Common myeloid progenitor, CD34-positive (primary cell): ENCODE measurements at regions not wholly inside any gene's neighbourhood (a gene's known extent, or its start where the extent isn't known, plus 50 kb on each side); places are given as distances from the start of the nearest gene placed in this dataset.

ENCODE experiments used
- CTCF ChIA-PET: fragments of 350-600 bp; sonication (Branson Sonifier 250); formaldehyde crosslinking; loops from one replicate; lab custom pipeline; 2021; ENCODE audit warnings: antibody characterized with exemption; lab: Charles Lee
- POLR2A ChIA-PET: fragments of 350-600 bp; sonication (Branson Sonifier 250); formaldehyde crosslinking; loops from one replicate; lab custom pipeline; 2021; ENCODE audit warnings: antibody characterized with exemption; lab: Charles Lee
- DNase-seq, 3 donors: peaks; one replicate each; pipeline versions ENCODE4 v3.0.0 to v3.0.0-alpha.2; 2013
- H3K27ac ChIP-seq, 2 experiments: 1 replicate in 1 of 2; 2 replicates in 1 of 2; pipeline ENCODE4 v1.7.0; 2013; ENCODE audit warnings: inconsistent platforms in 2 of 2, low read length in 2 of 2, mild to moderate bottlenecking in 2 of 2, low read depth in 1 of 2, moderate library complexity in 1 of 2; ENCODE audit not compliant: severe bottlenecking in 2 of 2, insufficient read depth in 1 of 2, poor library complexity in 1 of 2
- H3K27me3 ChIP-seq, 5 experiments: replicated peaks in 2 of 5; 1 replicate in 3 of 5; 2 replicates in 2 of 5; pipeline versions ENCODE4 v1.6.1 to v1.7.0; 2013; ENCODE audit warnings: low read length in 4 of 5, mild to moderate bottlenecking in 2 of 5, moderate library complexity in 2 of 5, inconsistent platforms in 1 of 5; ENCODE audit not compliant: insufficient read depth in 5 of 5, control insufficient read depth in 4 of 5
- H3K36me3 ChIP-seq, 4 experiments: 1 replicate in 2 of 4; 2 replicates in 2 of 4; pipeline versions ENCODE4 v1.6.1 to v1.7.0; 2013; ENCODE audit warnings: low read length in 3 of 4, control low read depth in 1 of 4, mild to moderate bottlenecking in 1 of 4; ENCODE audit not compliant: control insufficient read depth in 4 of 4, insufficient read depth in 4 of 4
- H3K4me1 ChIP-seq, 4 experiments: 1 replicate in 3 of 4; 2 replicates in 1 of 4; pipeline versions ENCODE4 v1.6.1 to v1.7.1; 2013; ENCODE audit warnings: low read length in 3 of 4, mild to moderate bottlenecking in 3 of 4, control low read depth in 1 of 4, inconsistent platforms in 1 of 4, moderate library complexity in 1 of 4; ENCODE audit not compliant: control insufficient read depth in 4 of 4, insufficient read depth in 4 of 4; ENCODE audit errors: control extremely low read depth in 1 of 4
- H3K4me3 ChIP-seq, 7 experiments: 1 replicate in 4 of 7; 2 replicates in 3 of 7; pipeline versions ENCODE4 v1.5.1 to v1.7.0; 2013; ENCODE audit warnings: mild to moderate bottlenecking in 7 of 7, low read length in 6 of 7, moderate library complexity in 6 of 7, inconsistent platforms in 2 of 7, low read depth in 2 of 7, control low read depth in 1 of 7; ENCODE audit not compliant: insufficient read depth in 4 of 7, control insufficient read depth in 1 of 7; ENCODE audit errors: extremely low read depth in 1 of 7
- H3K9me3 ChIP-seq, 5 experiments: 1 replicate in 4 of 5; 2 replicates in 1 of 5; pipeline versions ENCODE4 v1.6.1 to v1.7.1; 2013; ENCODE audit warnings: low read length in 4 of 5, mild to moderate bottlenecking in 2 of 5, inconsistent platforms in 1 of 5, low read depth in 1 of 5, moderate library complexity in 1 of 5; ENCODE audit not compliant: control insufficient read depth in 4 of 5, insufficient read depth in 2 of 5; ENCODE audit errors: control extremely low read depth in 1 of 5
- WGBS: methylation state at CpG from one replicate; pipeline ENCODE4 v1.1.5; 2013; ENCODE audit not compliant: insufficient coverage; 5-methylcytosine and 5-hydroxymethylcytosine counted together

- Histone ChIP-seq H3K9me3 (no peaks in the 10 kb centered on the region), H3K4me3 (no peak overlapping the region), H3K4me1 (peaks cover 0 to 2% (median 0%) of the 10 kb centered on the region in 4 experiments), H3K36me3 (no peaks in the 10 kb centered on the region), H3K27me3 (no peaks in the 10 kb centered on the region), H3K27ac (no peak overlapping the region)
- DNase-seq: no peak
- 98% methylated on average over 3 of the region's 5 CpGs for WGBS
- ChIA-PET CTCF (no interaction called here), POLR2A (no interaction called here)
Observed at GRCh38 chr14:58780185-58780584, 142.4 kb downstream of the DACT1 start.

GRCh38 chr14:58780605-58781004 lies 142.8 kb downstream of the DACT1 start:
- ChIA-PET CTCF (no interaction called here), POLR2A (no interaction called here)
- no peak for DNase-seq
- WGBS: 100% methylated on average over 6 of the region's 6 CpGs
- Histone ChIP-seq H3K27me3 (no peaks in the 10 kb centered on the region), H3K9me3 (no peaks in the 10 kb centered on the region), H3K4me3 (no peak overlapping the region), H3K4me1 (peaks cover 0 to 2% (median 0%) of the 10 kb centered on the region in 4 experiments), H3K36me3 (no peaks in the 10 kb centered on the region), H3K27ac (no peak overlapping the region)

- H3K4me1 ChIP-seq: peaks cover 0 to 2% (median 0%) of the 10 kb centered on the region in 4 experiments
- POLR2A ChIA-PET: no interaction called here
- DNase-seq: no peak
- WGBS: 96% methylated on average over 4 of the region's 6 CpGs
- no peaks in the 10 kb centered on the region for H3K9me3 ChIP-seq
- H3K4me3 ChIP-seq: no peak overlapping the region
- H3K27ac ChIP-seq: no peak overlapping the region
- no peaks in the 10 kb centered on the region for H3K27me3 ChIP-seq
- H3K36me3 ChIP-seq: no peaks in the 10 kb centered on the region
- CTCF ChIA-PET: interaction anchor here (1.3 kb wide), 1 partner anchor 13 kb away, joined by 4 read pairs; no protein-coding TSS in a partner anchor
Observed at GRCh38 chr14:58782011-58782410, 144.2 kb downstream of the DACT1 start.

- WGBS: 89% methylated on average over 10 of the region's 10 CpGs
- Histone ChIP-seq H3K27me3 (no peaks in the 10 kb centered on the region), H3K4me1 (no peaks in the 10 kb centered on the region), H3K27ac (no peak overlapping the region), H3K4me3 (no peak overlapping the region), H3K36me3 (no peaks in the 10 kb centered on the region), H3K9me3 (no peaks in the 10 kb centered on the region)
- ChIA-PET POLR2A (no interaction called here), CTCF (interaction anchor here (1.1 kb wide), 1 partner anchor 475 kb away, joined by 3 read pairs; no protein-coding TSS in a partner anchor)
- no peak for DNase-seq
Observed at GRCh38 chr14:58783792-58784511, 146.2 kb downstream of the DACT1 start.

- ChIA-PET POLR2A (no interaction called here), CTCF (no interaction called here)
- WGBS: 100% methylated on average over 1 of the region's 1 CpG
- no peaks in the 10 kb centered on the region for H3K27me3 ChIP-seq
- no peak overlapping the region for H3K4me3 ChIP-seq
- DNase-seq: no peak
- H3K4me1 ChIP-seq: no peaks in the 10 kb centered on the region
- H3K27ac ChIP-seq: no peak overlapping the region
- no peaks in the 10 kb centered on the region for H3K9me3 ChIP-seq
- H3K36me3 ChIP-seq: no peaks in the 10 kb centered on the region
Observed at GRCh38 chr14:58784931-58785330, 147.2 kb downstream of the DACT1 start.

GRCh38 chr14:58785701-58786100 lies 147.9 kb downstream of the DACT1 start:
- Histone ChIP-seq H3K9me3 (no peaks in the 10 kb centered on the region), H3K27ac (no peak overlapping the region), H3K36me3 (no peaks in the 10 kb centered on the region), H3K27me3 (no peaks in the 10 kb centered on the region), H3K4me3 (peak overlapping the region in 1 of 7 experiments; percentile 13), H3K4me1 (no peaks in the 10 kb centered on the region)
- POLR2A ChIA-PET: no interaction called here
- no peak for DNase-seq
- 96% methylated on average over 3 of the region's 3 CpGs for WGBS
- CTCF ChIA-PET: no interaction called here

GRCh38 chr14:58787592-58787991 lies 149.8 kb downstream of the DACT1 start:
- DNase-seq: no peak
- Histone ChIP-seq H3K27ac (no peak overlapping the region), H3K4me3 (no peak overlapping the region), H3K36me3 (no peaks in the 10 kb centered on the region), H3K4me1 (no peaks in the 10 kb centered on the region), H3K27me3 (no peaks in the 10 kb centered on the region), H3K9me3 (no peaks in the 10 kb centered on the region)
- WGBS: no CpG with 5 or more reads among the region's 1 CpG
- ChIA-PET CTCF (no interaction called here), POLR2A (no interaction called here)
